ENCODE measurements at regions not wholly inside any gene's neighbourhood (a gene's known extent, or its start where the extent isn't known, plus 50 kb on each side); places are given as distances from the start of the nearest gene placed in this dataset.

GRCh38 chr2:195413422-195413821 lies 243.6 kb upstream of the SLC39A10 start:
- TF ChIP-seq CTCF (IDR thresholded peaks at IDR 0.05; ENCODE audit: extremely low read depth in 1 of 2, insufficient read depth in 1 of 2, low read depth in 1 of 2, low read length in 2 of 2) (no peak), POLR2AphosphoS5 (IDR thresholded peaks at IDR 0.05; ENCODE audit: insufficient read depth, low read depth, low read length) (no peak), POLR2A (IDR thresholded peaks at IDR 0.05; ENCODE audit: low read depth, low read length) (no peak)

Measured in endothelial cell of umbilical vein (primary cell).